ENCODE measurements at regions not wholly inside any gene's neighbourhood (a gene's known extent, or its start where the extent isn't known, plus 50 kb on each side); places are given as distances from the start of the nearest gene placed in this dataset.

GRCh38 chr5:2867373-2867933 is 116.0 kb upstream of the IRX2 start:
- CTCF ChIA-PET: no interaction called here
- no peaks in the 10 kb centered on the region for H3K79me2 ChIP-seq (ENCODE audit: insufficient read depth, low read length)
- H3K4me3 ChIP-seq (replicated peaks in 1 of 2; ENCODE audit: low read depth in 1 of 2, low read length in 2 of 2): no peak overlapping the region
- no peaks in the 10 kb centered on the region for H4K20me1 ChIP-seq (ENCODE audit: insufficient read depth)
- H3K27ac ChIP-seq (ENCODE audit: low read depth, low read length): no peak overlapping the region
- no peak overlapping the region for H3K9ac ChIP-seq (ENCODE audit: low read length)
- no peak overlapping the region for H3K4me2 ChIP-seq (ENCODE audit: low read length)
- no peak for DNase-seq (ENCODE audit: low read depth, low spot score)
- RAD21 ChIA-PET (ENCODE audit: low non-redundant PET in 1 of 2, low total read pairs in 2 of 2, uncharacterized antibody in 2 of 2, unreplicated experiment in 2 of 2): no interaction called here
- no peaks in the 10 kb centered on the region for H3K27me3 ChIP-seq (ENCODE audit: insufficient read depth, low read length)
- no peaks in the 10 kb centered on the region for H3K36me3 ChIP-seq (ENCODE audit: control insufficient read depth in 1 of 2, insufficient read depth in 2 of 2, low read length in 2 of 2)
- BruUV-seq (replicated peaks): no TSS peak
- intact Hi-C loops (cut with micrococcal nuclease): no loop called here
- H3K9me2 ChIP-seq (ENCODE audit: insufficient read depth): no peaks in the 10 kb centered on the region
- POLR2A ChIA-PET: no interaction called here
- ATAC-seq: no peak
- H3K4me1 ChIP-seq (ENCODE audit: control insufficient read depth in 1 of 2, insufficient read depth in 2 of 2, low read length in 2 of 2): no peaks in the 10 kb centered on the region
- TF ChIP-seq, protein P1, sequence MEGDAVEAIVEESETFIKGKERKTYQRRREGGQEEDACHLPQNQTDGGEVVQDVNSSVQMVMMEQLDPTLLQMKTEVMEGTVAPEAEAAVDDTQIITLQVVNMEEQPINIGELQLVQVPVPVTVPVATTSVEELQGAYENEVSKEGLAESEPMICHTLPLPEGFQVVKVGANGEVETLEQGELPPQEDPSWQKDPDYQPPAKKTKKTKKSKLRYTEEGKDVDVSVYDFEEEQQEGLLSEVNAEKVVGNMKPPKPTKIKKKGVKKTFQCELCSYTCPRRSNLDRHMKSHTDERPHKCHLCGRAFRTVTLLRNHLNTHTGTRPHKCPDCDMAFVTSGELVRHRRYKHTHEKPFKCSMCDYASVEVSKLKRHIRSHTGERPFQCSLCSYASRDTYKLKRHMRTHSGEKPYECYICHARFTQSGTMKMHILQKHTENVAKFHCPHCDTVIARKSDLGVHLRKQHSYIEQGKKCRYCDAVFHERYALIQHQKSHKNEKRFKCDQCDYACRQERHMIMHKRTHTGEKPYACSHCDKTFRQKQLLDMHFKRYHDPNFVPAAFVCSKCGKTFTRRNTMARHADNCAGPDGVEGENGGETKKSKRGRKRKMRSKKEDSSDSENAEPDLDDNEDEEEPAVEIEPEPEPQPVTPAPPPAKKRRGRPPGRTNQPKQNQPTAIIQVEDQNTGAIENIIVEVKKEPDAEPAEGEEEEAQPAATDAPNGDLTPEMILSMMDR (IDR thresholded peaks at IDR 0.05 in 2 of 3, conservative IDR thresholded peaks at IDR 0.05 in 1 of 3; ENCODE audit: borderline replicate concordance in 1 of 3, insufficient read depth in 1 of 3, low read depth in 2 of 3, low read length in 2 of 3): no peak
- TF ChIP-seq SIN3A (IDR thresholded peaks at IDR 0.05; ENCODE audit: low read depth) (no peak), ELF1 (IDR thresholded peaks at IDR 0.05; ENCODE audit: borderline replicate concordance, low read depth) (no peak)
- TF ChIP-seq, protein P2, sequence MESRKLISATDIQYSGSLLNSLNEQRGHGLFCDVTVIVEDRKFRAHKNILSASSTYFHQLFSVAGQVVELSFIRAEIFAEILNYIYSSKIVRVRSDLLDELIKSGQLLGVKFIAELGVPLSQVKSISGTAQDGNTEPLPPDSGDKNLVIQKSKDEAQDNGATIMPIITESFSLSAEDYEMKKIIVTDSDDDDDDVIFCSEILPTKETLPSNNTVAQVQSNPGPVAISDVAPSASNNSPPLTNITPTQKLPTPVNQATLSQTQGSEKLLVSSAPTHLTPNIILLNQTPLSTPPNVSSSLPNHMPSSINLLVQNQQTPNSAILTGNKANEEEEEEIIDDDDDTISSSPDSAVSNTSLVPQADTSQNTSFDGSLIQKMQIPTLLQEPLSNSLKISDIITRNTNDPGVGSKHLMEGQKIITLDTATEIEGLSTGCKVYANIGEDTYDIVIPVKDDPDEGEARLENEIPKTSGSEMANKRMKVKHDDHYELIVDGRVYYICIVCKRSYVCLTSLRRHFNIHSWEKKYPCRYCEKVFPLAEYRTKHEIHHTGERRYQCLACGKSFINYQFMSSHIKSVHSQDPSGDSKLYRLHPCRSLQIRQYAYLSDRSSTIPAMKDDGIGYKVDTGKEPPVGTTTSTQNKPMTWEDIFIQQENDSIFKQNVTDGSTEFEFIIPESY (IDR thresholded peaks at IDR 0.05; ENCODE audit: extremely low read depth, insufficient replicate concordance, low read length): no peak
- peaks cover 4 to 23% of the 10 kb centered on the region in 2 experiments; a peak in 2 of 4 replicates for H3K9me3 ChIP-seq (ENCODE audit: control insufficient read depth in 1 of 2, insufficient read depth in 1 of 2, low read depth in 1 of 2, low read length in 2 of 2)
- H2AFZ ChIP-seq (ENCODE audit: low read depth, low read length, poor library complexity, severe bottlenecking): no peak overlapping the region
